ENCODE measurements at regions not wholly inside any gene's neighbourhood (a gene's known extent, or its start where the extent isn't known, plus 50 kb on each side); places are given as distances from the start of the nearest gene placed in this dataset.
A peak's percentile ranks its signal among the peaks of the same experiment; 100 is the strongest.

GRCh38 chr10:101294109-101294508, 59.9 kb upstream of the BTRC start:
- H3K27me3 Mint-ChIP-seq = peaks cover 71% of the 10 kb centered on the region
- TF ChIP-seq, protein P1, sequence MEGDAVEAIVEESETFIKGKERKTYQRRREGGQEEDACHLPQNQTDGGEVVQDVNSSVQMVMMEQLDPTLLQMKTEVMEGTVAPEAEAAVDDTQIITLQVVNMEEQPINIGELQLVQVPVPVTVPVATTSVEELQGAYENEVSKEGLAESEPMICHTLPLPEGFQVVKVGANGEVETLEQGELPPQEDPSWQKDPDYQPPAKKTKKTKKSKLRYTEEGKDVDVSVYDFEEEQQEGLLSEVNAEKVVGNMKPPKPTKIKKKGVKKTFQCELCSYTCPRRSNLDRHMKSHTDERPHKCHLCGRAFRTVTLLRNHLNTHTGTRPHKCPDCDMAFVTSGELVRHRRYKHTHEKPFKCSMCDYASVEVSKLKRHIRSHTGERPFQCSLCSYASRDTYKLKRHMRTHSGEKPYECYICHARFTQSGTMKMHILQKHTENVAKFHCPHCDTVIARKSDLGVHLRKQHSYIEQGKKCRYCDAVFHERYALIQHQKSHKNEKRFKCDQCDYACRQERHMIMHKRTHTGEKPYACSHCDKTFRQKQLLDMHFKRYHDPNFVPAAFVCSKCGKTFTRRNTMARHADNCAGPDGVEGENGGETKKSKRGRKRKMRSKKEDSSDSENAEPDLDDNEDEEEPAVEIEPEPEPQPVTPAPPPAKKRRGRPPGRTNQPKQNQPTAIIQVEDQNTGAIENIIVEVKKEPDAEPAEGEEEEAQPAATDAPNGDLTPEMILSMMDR (IDR thresholded peaks at IDR 0.05; ENCODE audit: unreplicated experiment) = no peak
- H3K4me1 Mint-ChIP-seq (ENCODE audit: low read depth) = peaks cover 13% of the 10 kb centered on the region
- no peak overlapping the region for H3K27ac Mint-ChIP-seq
- H3K36me3 Mint-ChIP-seq (ENCODE audit: insufficient read depth) = no peaks in the 10 kb centered on the region
- no peak overlapping the region for H3K4me3 Mint-ChIP-seq (ENCODE audit: low read depth)
- no peaks in the 10 kb centered on the region for H3K9me3 Mint-ChIP-seq (ENCODE audit: low read depth)
- no peak for DNase-seq (ENCODE audit: low spot score, unreplicated experiment)

GRCh38 chr10:101295261-101295660, 58.7 kb upstream of the BTRC start:
- Mint-ChIP-seq H3K4me3 (ENCODE audit: low read depth) (no peak overlapping the region), H3K27me3 (peaks cover 67% of the 10 kb centered on the region), H3K36me3 (ENCODE audit: insufficient read depth) (no peaks in the 10 kb centered on the region), H3K27ac (no peak overlapping the region), H3K4me1 (ENCODE audit: low read depth) (peaks cover 11% of the 10 kb centered on the region), H3K9me3 (ENCODE audit: low read depth) (no peaks in the 10 kb centered on the region)
- TF ChIP-seq, protein P1 (IDR thresholded peaks at IDR 0.05; ENCODE audit: unreplicated experiment) = no peak
- DNase-seq (ENCODE audit: low spot score, unreplicated experiment) = no peak

DNA sequence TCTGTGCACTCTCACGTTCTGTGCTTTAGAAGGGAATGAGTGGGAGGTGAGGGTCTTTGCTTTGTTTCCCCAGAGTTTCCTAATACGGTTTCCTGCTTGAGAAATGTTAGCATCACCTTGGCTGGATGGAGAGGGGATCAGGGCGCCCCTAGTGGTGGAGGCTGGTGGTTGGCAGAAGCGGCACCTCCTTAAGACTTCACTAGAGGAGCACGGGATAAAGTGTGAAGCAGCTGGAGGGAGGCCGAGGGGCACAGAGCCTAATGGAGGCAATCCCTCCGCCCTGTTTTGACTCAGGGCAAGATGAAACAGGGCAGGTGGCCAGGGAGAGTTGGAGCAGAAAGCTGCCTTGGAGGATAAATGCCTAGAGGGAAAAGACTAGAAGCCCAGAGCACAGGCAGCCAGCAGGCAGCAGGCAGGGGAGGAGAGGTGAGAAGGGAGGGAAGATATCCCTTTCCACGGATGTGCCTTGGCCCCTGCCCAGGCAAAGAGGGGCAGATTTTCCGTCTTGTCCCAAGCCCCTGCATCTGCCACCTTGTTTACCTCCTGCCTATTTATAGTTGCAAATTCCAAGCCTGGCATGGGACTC, 56.0 kb upstream of the BTRC start:
- Mint-ChIP-seq H3K4me1 (ENCODE audit: low read depth) (peaks cover 4% of the 10 kb centered on the region), H3K27ac (no peak overlapping the region), H3K27me3 (peaks cover 81% of the 10 kb centered on the region), H3K9me3 (ENCODE audit: low read depth) (no peaks in the 10 kb centered on the region), H3K4me3 (ENCODE audit: low read depth) (no peak overlapping the region), H3K36me3 (ENCODE audit: insufficient read depth) (no peaks in the 10 kb centered on the region)
- peak; percentile 66 for DNase-seq (ENCODE audit: low spot score, unreplicated experiment)
- TF ChIP-seq, protein P1 (IDR thresholded peaks at IDR 0.05; ENCODE audit: unreplicated experiment) = peak; percentile 92

- no peak for DNase-seq (ENCODE audit: low spot score, unreplicated experiment)
- Mint-ChIP-seq H3K27ac (peak overlapping the region; percentile 62), H3K36me3 (ENCODE audit: insufficient read depth) (no peaks in the 10 kb centered on the region), H3K4me1 (ENCODE audit: low read depth) (no peaks in the 10 kb centered on the region), H3K4me3 (ENCODE audit: low read depth) (no peak overlapping the region), H3K27me3 (peaks cover 83% of the 10 kb centered on the region), H3K9me3 (ENCODE audit: low read depth) (no peaks in the 10 kb centered on the region)
- TF ChIP-seq, protein P1 (IDR thresholded peaks at IDR 0.05; ENCODE audit: unreplicated experiment) = no peak
Observed at GRCh38 chr10:101299211-101299610, 54.8 kb upstream of the BTRC start.

DNA sequence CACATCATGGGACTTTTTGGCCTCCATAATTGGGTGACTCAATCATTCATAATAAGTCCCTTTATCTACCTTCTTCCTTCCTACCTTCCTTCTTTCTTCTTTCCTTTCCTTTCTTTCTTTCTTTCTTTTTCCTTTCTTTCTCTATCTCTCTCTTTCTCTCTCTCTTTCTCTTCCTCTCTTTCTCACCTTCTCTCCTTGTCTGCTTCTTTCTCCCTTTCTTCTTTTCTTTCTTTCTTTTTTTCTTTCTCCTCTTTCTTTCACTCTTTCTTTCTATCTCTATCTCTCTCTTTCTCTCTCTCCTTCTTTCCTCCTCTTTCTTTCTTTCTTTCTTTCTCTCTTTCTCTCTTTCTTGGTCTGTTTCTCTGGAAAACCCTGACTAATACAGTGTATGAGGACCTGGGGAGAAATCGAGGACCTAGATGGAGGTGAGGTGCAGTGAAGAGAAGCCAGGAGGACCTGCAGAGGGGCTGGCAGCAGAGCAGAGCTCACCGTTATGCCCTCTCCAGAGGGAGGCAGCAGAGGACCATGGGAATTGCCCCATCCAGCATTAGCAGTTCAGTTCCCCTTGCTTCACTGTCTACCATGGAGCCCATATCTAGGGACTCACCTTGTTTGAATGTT, 52.7 kb upstream of the BTRC start:
- Mint-ChIP-seq H3K4me3 (ENCODE audit: low read depth) (no peak overlapping the region), H3K27me3 (peaks cover 81% of the 10 kb centered on the region), H3K27ac (no peak overlapping the region), H3K9me3 (ENCODE audit: low read depth) (no peaks in the 10 kb centered on the region), H3K36me3 (ENCODE audit: insufficient read depth) (no peaks in the 10 kb centered on the region), H3K4me1 (ENCODE audit: low read depth) (no peaks in the 10 kb centered on the region)
- DNase-seq (ENCODE audit: low spot score, unreplicated experiment) = no peak
- TF ChIP-seq, protein P1 (IDR thresholded peaks at IDR 0.05; ENCODE audit: unreplicated experiment) = peak; percentile 49
